ENCODE measurements at regions not wholly inside any gene's neighbourhood (a gene's known extent, or its start where the extent isn't known, plus 50 kb on each side); places are given as distances from the start of the nearest gene placed in this dataset.
"Not testable (repeated sequence)": the region's sequence is repeated elsewhere in the genome, so short reads cannot be mapped to it uniquely, and the experiment has no call there.

DNA sequence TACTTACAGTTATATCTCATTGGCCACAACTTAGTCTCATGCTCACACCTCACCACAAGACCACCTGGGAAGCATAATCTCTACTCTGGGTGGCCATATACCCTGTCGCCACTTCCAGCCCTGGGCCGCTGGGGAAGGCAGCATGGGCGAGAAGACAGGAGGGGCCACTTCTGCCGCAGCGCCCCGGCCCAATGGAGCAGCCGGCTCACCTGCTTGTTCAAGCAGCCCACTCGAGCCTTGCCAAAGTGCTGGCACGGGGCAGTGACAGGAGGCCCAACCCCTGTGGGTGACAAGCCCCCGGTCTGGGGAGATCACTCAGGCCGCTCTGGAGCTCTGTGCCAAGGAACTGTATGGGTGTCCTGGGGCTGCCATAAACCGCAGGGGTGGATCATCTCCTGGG, 203.4 kb downstream of the CCT8L2 start:
- not testable (repeated sequence) for DNase-seq; H3K27me3 Mint-ChIP-seq (ENCODE audit: insufficient read depth); H3K36me3 Mint-ChIP-seq (ENCODE audit: low read depth); H3K4me3 Mint-ChIP-seq; H3K4me1 Mint-ChIP-seq (ENCODE audit: low read depth); H3K27ac Mint-ChIP-seq
- H3K9me3 Mint-ChIP-seq = peaks cover 15% of the 10 kb centered on the region

DNA sequence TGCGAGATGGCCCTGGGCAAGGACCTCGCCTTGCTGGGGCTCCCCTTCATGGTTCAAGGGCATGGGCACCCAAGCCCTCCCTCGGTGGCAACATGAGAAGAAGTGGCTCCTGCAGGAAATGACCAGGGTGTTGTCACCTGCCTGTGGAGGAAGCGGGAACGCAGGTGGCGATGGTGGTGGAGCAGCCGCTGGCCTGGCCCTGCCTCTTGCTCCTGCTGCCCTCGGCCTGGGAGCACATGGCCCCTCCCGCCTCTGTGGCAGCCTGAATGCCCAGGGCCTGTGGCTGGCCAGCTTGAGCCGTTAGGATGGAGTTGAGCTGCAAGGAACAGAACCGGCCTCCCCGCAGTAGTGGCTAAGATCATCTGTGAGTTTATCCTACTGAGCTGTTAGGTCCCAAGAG, 204.0 kb downstream of the CCT8L2 start:
- peaks cover 13% of the 10 kb centered on the region for H3K9me3 Mint-ChIP-seq
- H3K27me3 Mint-ChIP-seq (ENCODE audit: insufficient read depth); DNase-seq; H3K36me3 Mint-ChIP-seq (ENCODE audit: low read depth); H3K4me1 Mint-ChIP-seq (ENCODE audit: low read depth); H3K27ac Mint-ChIP-seq; H3K4me3 Mint-ChIP-seq: not testable (repeated sequence)

DNA sequence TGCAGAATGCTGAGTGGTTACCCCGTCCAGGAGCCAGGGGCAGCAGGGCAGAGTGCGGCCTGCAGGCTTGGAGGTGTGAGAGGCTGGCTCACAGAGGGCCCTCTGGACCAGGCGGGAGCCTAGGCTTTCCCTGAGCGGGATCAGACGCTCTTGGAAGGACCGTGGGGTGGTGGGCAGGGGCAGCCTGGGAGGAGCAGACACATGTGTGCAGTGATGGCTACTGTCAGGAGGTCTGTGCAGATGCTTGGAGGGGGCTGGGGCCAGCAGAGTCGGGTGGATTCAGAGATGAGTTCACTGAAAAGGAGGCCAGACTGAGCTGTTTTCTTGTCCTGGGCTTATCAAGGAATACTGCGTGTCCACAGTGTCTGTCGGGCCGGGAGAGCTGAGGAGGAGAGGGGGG, 204.5 kb downstream of the CCT8L2 start:
- not testable (repeated sequence) for H3K4me3 Mint-ChIP-seq; DNase-seq; H3K9me3 Mint-ChIP-seq; H3K27me3 Mint-ChIP-seq (ENCODE audit: insufficient read depth); H3K27ac Mint-ChIP-seq; H3K36me3 Mint-ChIP-seq (ENCODE audit: low read depth); H3K4me1 Mint-ChIP-seq (ENCODE audit: low read depth)

DNA sequence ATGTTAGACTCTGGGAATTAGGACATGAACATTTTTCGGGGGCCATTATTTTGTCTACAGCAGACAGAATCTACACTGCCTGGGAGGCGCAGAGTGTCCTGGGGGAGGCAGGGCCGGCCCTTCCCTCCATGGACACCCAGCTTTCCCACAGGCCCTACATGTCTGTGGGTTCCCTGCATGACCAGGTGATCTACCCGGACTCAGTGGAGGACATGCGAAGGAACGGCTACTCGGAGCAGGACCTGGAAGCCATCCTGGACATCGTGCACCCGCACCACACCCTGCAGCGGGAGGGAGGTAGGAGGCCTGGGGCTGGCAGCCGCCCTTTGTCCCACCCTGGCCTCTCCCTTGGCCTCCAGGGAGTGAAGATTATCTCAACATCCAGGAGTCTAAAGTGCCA, 205.1 kb downstream of the CCT8L2 start:
- H3K27ac Mint-ChIP-seq; H3K9me3 Mint-ChIP-seq; DNase-seq; H3K4me3 Mint-ChIP-seq; H3K4me1 Mint-ChIP-seq (ENCODE audit: low read depth); H3K36me3 Mint-ChIP-seq (ENCODE audit: low read depth); H3K27me3 Mint-ChIP-seq (ENCODE audit: insufficient read depth): not testable (repeated sequence)

DNA sequence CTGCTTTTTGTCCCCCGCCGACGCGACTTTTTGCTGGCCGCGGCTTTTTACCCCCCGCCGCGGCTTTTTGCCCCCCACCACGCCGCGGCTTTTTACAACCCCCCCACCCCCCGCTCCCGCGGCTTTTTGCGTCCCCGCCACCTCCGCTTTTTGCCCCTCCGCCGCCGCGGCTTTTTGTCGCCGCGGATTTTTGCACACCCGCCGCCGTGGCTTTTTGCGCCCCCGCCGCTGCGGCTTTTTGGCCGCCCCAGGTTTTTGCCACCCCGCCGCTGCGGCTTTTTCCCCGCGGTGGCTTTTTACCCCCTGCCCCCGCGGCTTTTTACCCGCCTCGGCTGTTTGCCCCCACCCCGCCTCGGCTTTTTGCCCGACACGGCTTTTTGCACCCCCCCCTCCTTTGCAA, 205.5 kb downstream of the CCT8L2 start:
- DNase-seq = no peak
- TF ChIP-seq, protein P1, sequence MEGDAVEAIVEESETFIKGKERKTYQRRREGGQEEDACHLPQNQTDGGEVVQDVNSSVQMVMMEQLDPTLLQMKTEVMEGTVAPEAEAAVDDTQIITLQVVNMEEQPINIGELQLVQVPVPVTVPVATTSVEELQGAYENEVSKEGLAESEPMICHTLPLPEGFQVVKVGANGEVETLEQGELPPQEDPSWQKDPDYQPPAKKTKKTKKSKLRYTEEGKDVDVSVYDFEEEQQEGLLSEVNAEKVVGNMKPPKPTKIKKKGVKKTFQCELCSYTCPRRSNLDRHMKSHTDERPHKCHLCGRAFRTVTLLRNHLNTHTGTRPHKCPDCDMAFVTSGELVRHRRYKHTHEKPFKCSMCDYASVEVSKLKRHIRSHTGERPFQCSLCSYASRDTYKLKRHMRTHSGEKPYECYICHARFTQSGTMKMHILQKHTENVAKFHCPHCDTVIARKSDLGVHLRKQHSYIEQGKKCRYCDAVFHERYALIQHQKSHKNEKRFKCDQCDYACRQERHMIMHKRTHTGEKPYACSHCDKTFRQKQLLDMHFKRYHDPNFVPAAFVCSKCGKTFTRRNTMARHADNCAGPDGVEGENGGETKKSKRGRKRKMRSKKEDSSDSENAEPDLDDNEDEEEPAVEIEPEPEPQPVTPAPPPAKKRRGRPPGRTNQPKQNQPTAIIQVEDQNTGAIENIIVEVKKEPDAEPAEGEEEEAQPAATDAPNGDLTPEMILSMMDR (IDR thresholded peaks at IDR 0.05) = no peak
- peaks cover 2% of the 10 kb centered on the region for H3K27me3 Mint-ChIP-seq (ENCODE audit: insufficient read depth)
- peaks cover 4% of the 10 kb centered on the region; the same call in 1 of the 2 replicates for H3K9me3 Mint-ChIP-seq
- H3K4me3 Mint-ChIP-seq = no peak overlapping the region
- H3K4me1 Mint-ChIP-seq (ENCODE audit: low read depth) = no peaks in the 10 kb centered on the region
- H3K27ac Mint-ChIP-seq = no peak overlapping the region
- H3K36me3 Mint-ChIP-seq (ENCODE audit: low read depth) = no peaks in the 10 kb centered on the region

DNA sequence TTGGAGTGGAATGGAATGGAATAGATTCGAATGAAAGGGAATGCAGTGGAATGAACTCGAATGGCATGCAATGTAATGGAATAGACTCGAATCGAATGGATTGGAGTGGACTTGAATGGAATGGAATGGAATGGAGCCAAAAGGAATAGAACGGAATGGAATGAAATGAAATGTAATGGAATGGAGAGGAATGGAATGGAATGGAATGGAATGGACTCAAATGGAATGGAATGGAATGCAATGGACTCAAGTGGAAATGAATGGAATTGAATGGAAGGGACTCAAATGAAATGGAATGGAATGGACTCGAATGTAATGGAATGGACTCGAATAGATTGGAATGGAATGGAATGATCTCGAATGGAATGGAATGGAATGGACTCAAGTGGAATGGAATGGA, 231.3 kb downstream of the CCT8L2 start:
- not testable (repeated sequence) for H3K4me1 Mint-ChIP-seq (ENCODE audit: low read depth); DNase-seq; H3K4me3 Mint-ChIP-seq; H3K27me3 Mint-ChIP-seq (ENCODE audit: insufficient read depth); H3K27ac Mint-ChIP-seq; H3K9me3 Mint-ChIP-seq; H3K36me3 Mint-ChIP-seq (ENCODE audit: low read depth)

DNA sequence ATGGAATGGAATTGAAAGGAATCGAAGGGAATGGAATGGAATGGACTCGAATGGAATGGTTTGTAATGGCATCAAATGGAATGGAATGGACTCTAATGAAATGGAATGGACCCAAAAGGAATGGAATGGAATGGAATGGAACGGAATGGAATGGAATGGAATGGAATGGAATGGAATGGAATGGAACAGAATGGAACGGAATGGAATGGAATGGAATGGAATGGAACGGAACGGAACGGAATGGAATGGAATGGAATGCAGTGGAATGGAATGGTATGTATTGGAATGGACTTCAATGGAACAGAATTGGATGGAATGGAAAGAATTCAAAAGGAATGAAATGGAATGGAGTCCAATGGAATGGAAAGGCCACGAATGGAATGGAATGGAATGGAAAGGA, 240.0 kb downstream of the CCT8L2 start:
- H3K27ac Mint-ChIP-seq = not testable (repeated sequence)

DNA sequence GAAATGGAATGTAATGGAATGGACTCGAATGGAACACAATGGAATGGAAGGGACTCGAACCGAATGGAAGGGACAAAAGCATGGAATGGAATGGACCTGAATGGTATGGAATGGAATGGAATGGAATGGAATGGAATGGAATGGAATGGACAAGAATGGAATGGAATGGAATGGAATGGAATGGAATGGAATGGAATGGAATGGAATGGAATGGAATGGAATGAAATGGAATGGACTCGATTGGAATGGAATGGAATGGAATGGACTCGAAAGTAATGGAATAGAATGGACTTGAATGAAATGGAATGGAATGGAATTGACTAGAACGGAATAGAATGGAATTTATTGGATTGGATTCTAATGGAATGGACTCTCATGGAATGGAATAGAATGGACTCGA, 245.5 kb downstream of the CCT8L2 start:
- DNase-seq; H3K9me3 Mint-ChIP-seq; H3K36me3 Mint-ChIP-seq (ENCODE audit: low read depth); H3K4me1 Mint-ChIP-seq (ENCODE audit: low read depth); H3K4me3 Mint-ChIP-seq; H3K27ac Mint-ChIP-seq; H3K27me3 Mint-ChIP-seq (ENCODE audit: insufficient read depth): not testable (repeated sequence)

More for the DNA sequence above, 240.0 kb downstream of the CCT8L2 start:
- not testable (repeated sequence) for H3K4me3 Mint-ChIP-seq; H3K4me1 Mint-ChIP-seq (ENCODE audit: low read depth); H3K9me3 Mint-ChIP-seq; H3K36me3 Mint-ChIP-seq (ENCODE audit: low read depth); H3K27me3 Mint-ChIP-seq (ENCODE audit: insufficient read depth); DNase-seq

DNA sequence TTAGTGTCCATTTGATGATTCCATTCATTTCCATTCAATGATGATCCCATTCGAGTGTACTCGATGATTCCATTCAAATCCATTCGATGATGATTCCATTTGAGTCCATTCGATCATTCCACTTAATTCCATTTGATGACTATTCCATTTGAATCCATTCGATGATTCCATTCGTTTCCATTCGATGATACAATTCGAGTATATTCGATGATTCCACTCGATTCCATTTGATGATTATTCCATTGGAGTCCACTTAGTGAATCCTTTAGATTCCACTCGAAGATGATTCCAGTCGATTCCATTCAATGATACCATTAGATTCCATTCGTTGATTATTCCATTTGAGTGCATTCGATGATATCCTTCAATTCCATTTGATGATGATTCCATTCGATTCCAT, 277.0 kb downstream of the CCT8L2 start:
- H3K27me3 Mint-ChIP-seq (ENCODE audit: insufficient read depth); DNase-seq; H3K9me3 Mint-ChIP-seq; H3K27ac Mint-ChIP-seq; H3K4me1 Mint-ChIP-seq (ENCODE audit: low read depth); H3K36me3 Mint-ChIP-seq (ENCODE audit: low read depth); H3K4me3 Mint-ChIP-seq: not testable (repeated sequence)

Measured in HFFc6 (cell line).